Activated T-helper 17 cell treated with anti-CD3 and anti-CD28 coated beads, Interleukin-2, amount 50 U/mL, for 72 hours (primary cell): ENCODE measurements at regions not wholly inside any gene's neighbourhood (a gene's known extent, or its start where the extent isn't known, plus 50 kb on each side); places are given as distances from the start of the nearest gene placed in this dataset.

Experiments used
- ATAC-seq: fragments of 150-1000 bp; cut with Tn5 transposase; replicated peaks from 2 replicates; pipeline ENCODE4 v1.10.0; 2021; ENCODE audit warnings: mild to moderate bottlenecking, moderate library complexity
- H3K27ac Mint-ChIP-seq: one replicate; pipeline ENCODE4 v1.8.0; 2022; ENCODE audit warnings: mixed read lengths
- H3K27me3 Mint-ChIP-seq: one replicate; pipeline ENCODE4 v1.8.0; 2022; ENCODE audit warnings: mixed read lengths
- H3K36me3 Mint-ChIP-seq: one replicate; pipeline ENCODE4 v1.8.0; 2022; ENCODE audit warnings: low read depth, mild to moderate bottlenecking, mixed read lengths
- H3K4me1 Mint-ChIP-seq: one replicate; pipeline ENCODE4 v1.8.0; 2022; ENCODE audit warnings: mixed read lengths
- H3K4me3 Mint-ChIP-seq: one replicate; pipeline ENCODE4 v1.8.0; 2022; ENCODE audit warnings: mild to moderate bottlenecking, mixed read lengths
- H3K9me3 Mint-ChIP-seq: one replicate; pipeline ENCODE4 v1.8.0; 2022; ENCODE audit warnings: mixed read lengths

- H3K36me3 Mint-ChIP-seq = no peaks in the 10 kb centered on the region
- no peak for ATAC-seq
- H3K27me3 Mint-ChIP-seq = no peaks in the 10 kb centered on the region
- no peaks in the 10 kb centered on the region for H3K4me1 Mint-ChIP-seq
- H3K4me3 Mint-ChIP-seq = no peak overlapping the region
- no peak overlapping the region for H3K27ac Mint-ChIP-seq
- no peaks in the 10 kb centered on the region for H3K9me3 Mint-ChIP-seq
These were observed 118.5 kb upstream of the ERCC6L2 start for GRCh38 chr9:95756986-95757385.

GRCh38 chr9:95756101-95756500 lies 119.4 kb upstream of the ERCC6L2 start:
- no peak for ATAC-seq
- Mint-ChIP-seq H3K27ac (no peak overlapping the region), H3K27me3 (peaks cover under 1% of the 10 kb centered on the region), H3K36me3 (no peaks in the 10 kb centered on the region), H3K9me3 (no peaks in the 10 kb centered on the region), H3K4me1 (no peaks in the 10 kb centered on the region), H3K4me3 (no peak overlapping the region)

GRCh38 chr9:95755421-95755730 lies 120.1 kb upstream of the ERCC6L2 start:
- Mint-ChIP-seq H3K4me1 (no peaks in the 10 kb centered on the region), H3K9me3 (no peaks in the 10 kb centered on the region), H3K27me3 (peaks cover 3% of the 10 kb centered on the region), H3K27ac (no peak overlapping the region), H3K36me3 (no peaks in the 10 kb centered on the region), H3K4me3 (no peak overlapping the region)
- no peak for ATAC-seq

GRCh38 chr9:95754533-95755420 lies 120.7 kb upstream of the ERCC6L2 start:
- Mint-ChIP-seq H3K4me3 (no peak overlapping the region), H3K4me1 (no peaks in the 10 kb centered on the region), H3K27ac (no peak overlapping the region), H3K36me3 (no peaks in the 10 kb centered on the region), H3K9me3 (no peaks in the 10 kb centered on the region), H3K27me3 (peaks cover 3% of the 10 kb centered on the region)
- ATAC-seq = no peak

- Mint-ChIP-seq H3K36me3 (no peaks in the 10 kb centered on the region), H3K27ac (no peak overlapping the region), H3K9me3 (no peaks in the 10 kb centered on the region)
These were observed 121.6 kb upstream of the ERCC6L2 start for GRCh38 chr9:95753762-95754465.

GRCh38 chr9:95752129-95752731 lies 123.3 kb upstream of the ERCC6L2 start:
- ATAC-seq = no peak
- H3K4me3 Mint-ChIP-seq = no peak overlapping the region
- H3K36me3 Mint-ChIP-seq = no peaks in the 10 kb centered on the region
- H3K27ac Mint-ChIP-seq = no peak overlapping the region
- H3K27me3 Mint-ChIP-seq = peaks cover 7% of the 10 kb centered on the region
- H3K9me3 Mint-ChIP-seq = no peaks in the 10 kb centered on the region
- peaks cover 9% of the 10 kb centered on the region for H3K4me1 Mint-ChIP-seq

More at GRCh38 chr9:95753762-95754465, 121.6 kb upstream of the ERCC6L2 start:
- Mint-ChIP-seq H3K4me3 (no peak overlapping the region), H3K4me1 (peaks cover 5% of the 10 kb centered on the region), H3K27me3 (peaks cover 3% of the 10 kb centered on the region)
- ATAC-seq = no peak

- no peak for ATAC-seq
- Mint-ChIP-seq H3K4me3 (no peak overlapping the region), H3K27ac (no peak overlapping the region), H3K36me3 (no peaks in the 10 kb centered on the region), H3K9me3 (no peaks in the 10 kb centered on the region), H3K4me1 (peaks cover 9% of the 10 kb centered on the region), H3K27me3 (peaks cover 7% of the 10 kb centered on the region)
These were observed 124.0 kb upstream of the ERCC6L2 start for GRCh38 chr9:95751520-95751790.

- Mint-ChIP-seq H3K36me3 (no peaks in the 10 kb centered on the region), H3K4me1 (peaks cover 9% of the 10 kb centered on the region), H3K4me3 (peak overlapping the region; percentile 32), H3K27me3 (peaks cover 7% of the 10 kb centered on the region), H3K27ac (no peak overlapping the region), H3K9me3 (no peaks in the 10 kb centered on the region)
- peak; percentile 72 for ATAC-seq
These were observed 124.6 kb upstream of the ERCC6L2 start for GRCh38 chr9:95750725-95751519.

GRCh38 chr9:95749493-95749892 lies 126.0 kb upstream of the ERCC6L2 start:
- Mint-ChIP-seq H3K4me1 (peaks cover 9% of the 10 kb centered on the region), H3K36me3 (no peaks in the 10 kb centered on the region)

GRCh38 chr9:95746408-95747180 lies 128.9 kb upstream of the ERCC6L2 start:
- H3K27me3 Mint-ChIP-seq = peaks cover 7% of the 10 kb centered on the region
- H3K9me3 Mint-ChIP-seq = no peaks in the 10 kb centered on the region
- H3K4me3 Mint-ChIP-seq = no peak overlapping the region
- peaks cover 9% of the 10 kb centered on the region for H3K4me1 Mint-ChIP-seq
- H3K36me3 Mint-ChIP-seq = no peaks in the 10 kb centered on the region
- no peak for ATAC-seq
- no peak overlapping the region for H3K27ac Mint-ChIP-seq

More at GRCh38 chr9:95749493-95749892, 126.0 kb upstream of the ERCC6L2 start:
- Mint-ChIP-seq H3K27me3 (peaks cover 7% of the 10 kb centered on the region), H3K27ac (no peak overlapping the region), H3K9me3 (no peaks in the 10 kb centered on the region), H3K4me3 (no peak overlapping the region)
- no peak for ATAC-seq

- Mint-ChIP-seq H3K27ac (no peak overlapping the region), H3K27me3 (no peaks in the 10 kb centered on the region)
These were observed 132.7 kb upstream of the ERCC6L2 start for GRCh38 chr9:95742821-95743220.

GRCh38 chr9:95741631-95742030 lies 133.9 kb upstream of the ERCC6L2 start:
- Mint-ChIP-seq H3K36me3 (no peaks in the 10 kb centered on the region), H3K27ac (no peak overlapping the region), H3K4me3 (no peak overlapping the region), H3K4me1 (no peaks in the 10 kb centered on the region), H3K9me3 (no peaks in the 10 kb centered on the region), H3K27me3 (no peaks in the 10 kb centered on the region)
- ATAC-seq = no peak

More at GRCh38 chr9:95742821-95743220, 132.7 kb upstream of the ERCC6L2 start:
- ATAC-seq = no peak
- Mint-ChIP-seq H3K4me3 (no peak overlapping the region), H3K4me1 (no peaks in the 10 kb centered on the region), H3K9me3 (no peaks in the 10 kb centered on the region), H3K36me3 (no peaks in the 10 kb centered on the region)

GRCh38 chr9:95740217-95741004 lies 135.1 kb upstream of the ERCC6L2 start:
- Mint-ChIP-seq H3K27ac (no peak overlapping the region), H3K36me3 (no peaks in the 10 kb centered on the region), H3K4me3 (no peak overlapping the region), H3K27me3 (no peaks in the 10 kb centered on the region), H3K9me3 (no peaks in the 10 kb centered on the region), H3K4me1 (no peaks in the 10 kb centered on the region)
- no peak for ATAC-seq
